ENCODE measurements at regions not wholly inside any gene's neighbourhood (a gene's known extent, or its start where the extent isn't known, plus 50 kb on each side); places are given as distances from the start of the nearest gene placed in this dataset.

DNA sequence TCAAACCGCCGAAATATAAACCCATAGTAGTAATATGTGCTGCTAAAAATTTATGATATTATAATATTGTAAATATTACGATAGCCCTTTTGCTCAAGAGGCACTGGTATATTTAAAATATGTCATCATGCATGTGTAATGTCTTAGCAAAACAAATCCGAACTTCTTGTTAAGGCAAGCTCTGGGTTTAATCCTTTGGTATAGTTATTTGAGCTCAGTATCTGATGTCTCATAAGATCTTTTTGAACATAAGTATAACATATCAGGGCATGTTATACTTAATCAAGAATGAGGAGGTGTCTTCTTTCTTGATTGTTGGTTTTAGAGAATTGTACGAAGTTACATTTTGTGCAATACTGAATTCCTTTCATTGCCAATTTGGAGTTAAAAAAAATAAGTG is 154.1 kb upstream of the CBLB start:
- no peaks in the 10 kb centered on the region for H3K4me1 ChIP-seq (ENCODE audit: control insufficient read depth in 1 of 2, insufficient read depth in 2 of 2, low read length in 2 of 2)
- no peak overlapping the region for H3K27ac ChIP-seq (ENCODE audit: low read length)
- no peaks in the 10 kb centered on the region for H3K27me3 ChIP-seq (ENCODE audit: low read depth, low read length)
- H3K36me3 ChIP-seq (ENCODE audit: control insufficient read depth in 1 of 2, insufficient read depth in 2 of 2, low read length in 2 of 2) = no peaks in the 10 kb centered on the region
- no peaks in the 10 kb centered on the region for H3K9me3 ChIP-seq (ENCODE audit: control insufficient read depth in 1 of 2, low read length in 2 of 2)
- no peak overlapping the region for H3K4me3 ChIP-seq (ENCODE audit: low read depth in 1 of 2, low read length in 2 of 2)

DNA sequence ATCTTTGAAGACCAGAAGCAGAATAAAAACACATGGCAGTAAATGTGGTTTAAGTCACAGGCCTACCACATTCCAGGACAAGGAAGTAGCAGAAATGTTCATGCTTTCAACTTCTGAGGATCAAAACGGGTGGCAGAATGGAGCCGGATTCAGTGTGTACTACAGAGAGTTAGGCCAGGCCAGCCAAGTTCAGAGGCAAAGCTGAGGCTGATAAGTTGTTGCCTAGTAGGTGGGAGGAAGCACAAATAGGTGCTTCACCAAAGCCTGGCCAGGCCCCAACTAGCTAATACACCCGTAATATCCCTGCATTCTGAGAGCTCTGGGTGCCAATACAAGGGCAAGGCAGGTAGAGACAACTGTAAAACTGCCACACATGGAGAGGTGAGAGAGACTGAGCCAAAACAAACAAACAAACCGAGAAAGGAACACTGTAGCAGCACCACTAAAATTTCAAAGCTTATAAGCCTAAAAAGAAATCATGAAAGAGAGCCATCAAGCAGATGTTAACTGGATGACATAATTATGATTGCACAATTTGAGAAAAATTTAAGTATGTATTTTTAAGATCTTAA is 156.4 kb upstream of the CBLB start:
- Histone ChIP-seq H3K36me3 (ENCODE audit: control insufficient read depth in 1 of 2, insufficient read depth in 2 of 2, low read length in 2 of 2) (no peaks in the 10 kb centered on the region), H3K27ac (ENCODE audit: low read length) (no peak overlapping the region), H3K4me3 (ENCODE audit: low read depth in 1 of 2, low read length in 2 of 2) (no peak overlapping the region), H3K27me3 (ENCODE audit: low read depth, low read length) (no peaks in the 10 kb centered on the region), H3K4me1 (ENCODE audit: control insufficient read depth in 1 of 2, insufficient read depth in 2 of 2, low read length in 2 of 2) (no peaks in the 10 kb centered on the region), H3K9me3 (ENCODE audit: control insufficient read depth in 1 of 2, low read length in 2 of 2) (no peaks in the 10 kb centered on the region)

DNA sequence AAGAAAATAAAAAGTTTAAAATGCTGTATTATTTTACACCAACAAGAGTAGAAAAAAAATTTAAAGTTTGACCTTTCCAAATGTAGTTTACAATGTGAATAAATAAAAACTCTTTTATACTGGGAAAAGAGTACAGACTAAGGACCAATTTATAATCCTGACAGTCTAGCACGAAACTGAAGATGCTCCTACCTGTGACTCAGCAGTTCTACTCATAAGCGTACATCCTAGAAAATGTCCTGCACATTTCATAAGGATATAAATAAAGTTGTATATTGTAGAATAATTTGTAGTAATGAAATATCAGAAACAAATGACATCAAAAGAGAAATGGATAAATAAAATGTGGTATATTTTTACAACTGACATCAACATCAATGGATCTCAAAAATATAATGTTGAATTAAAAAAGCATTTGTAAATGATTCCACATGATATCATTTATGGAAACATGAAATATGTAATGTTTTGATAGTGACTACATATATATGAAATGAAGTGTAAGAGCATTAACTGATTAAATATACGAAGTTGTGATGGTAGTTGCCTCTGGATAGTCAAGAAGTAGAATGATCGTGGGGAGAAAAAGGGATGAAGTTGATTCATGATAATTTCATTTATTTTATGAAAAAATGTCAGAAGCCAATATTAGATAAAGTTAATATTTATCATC is 161.3 kb upstream of the CBLB start:
- H3K9me3 ChIP-seq (ENCODE audit: control insufficient read depth in 1 of 2, low read length in 2 of 2) = no peaks in the 10 kb centered on the region

DNA sequence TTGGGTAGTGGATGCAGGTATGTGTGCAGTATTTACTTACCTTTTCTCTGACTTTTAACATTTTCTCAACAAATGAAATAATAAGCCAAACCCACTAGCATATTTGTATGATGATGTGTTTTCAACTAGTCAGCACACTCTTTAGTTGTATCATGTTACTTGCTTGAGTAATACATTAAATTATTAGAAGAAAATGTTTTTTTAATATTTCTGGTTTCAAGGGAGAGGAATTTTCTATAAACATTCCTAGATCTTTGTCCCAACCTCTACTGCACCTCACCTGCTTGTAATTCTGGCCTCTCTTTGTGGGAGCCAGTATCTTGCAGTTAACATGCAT is 161.8 kb upstream of the CBLB start:
- Histone ChIP-seq H3K27me3 (ENCODE audit: low read depth, low read length) (no peaks in the 10 kb centered on the region), H3K4me1 (ENCODE audit: control insufficient read depth in 1 of 2, insufficient read depth in 2 of 2, low read length in 2 of 2) (no peaks in the 10 kb centered on the region), H3K36me3 (ENCODE audit: control insufficient read depth in 1 of 2, insufficient read depth in 2 of 2, low read length in 2 of 2) (no peaks in the 10 kb centered on the region)

More for the DNA sequence above, 161.3 kb upstream of the CBLB start:
- Histone ChIP-seq H3K4me3 (ENCODE audit: low read depth in 1 of 2, low read length in 2 of 2) (no peak overlapping the region), H3K27ac (ENCODE audit: low read length) (no peak overlapping the region), H3K36me3 (ENCODE audit: control insufficient read depth in 1 of 2, insufficient read depth in 2 of 2, low read length in 2 of 2) (no peaks in the 10 kb centered on the region), H3K27me3 (ENCODE audit: low read depth, low read length) (no peaks in the 10 kb centered on the region), H3K4me1 (ENCODE audit: control insufficient read depth in 1 of 2, insufficient read depth in 2 of 2, low read length in 2 of 2) (no peaks in the 10 kb centered on the region)

DNA sequence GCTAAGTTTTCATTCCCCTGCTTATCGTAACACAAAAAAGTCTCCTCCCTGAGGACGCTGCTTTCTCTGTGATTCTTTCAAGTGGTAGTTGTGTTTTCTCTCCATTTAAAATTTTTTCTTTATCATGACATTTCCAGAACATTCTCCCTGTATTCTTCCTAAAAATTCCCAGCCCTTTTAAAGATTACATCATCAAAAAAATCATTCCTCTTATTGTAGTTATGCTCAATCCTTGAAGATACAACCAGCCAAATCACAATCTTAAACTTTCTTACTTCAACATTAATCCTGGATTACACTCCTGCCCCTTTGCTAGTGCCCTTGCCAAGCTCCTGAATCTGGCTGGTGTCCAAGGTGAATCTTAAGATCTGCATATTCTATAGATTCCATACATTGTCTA is 163.7 kb upstream of the CBLB start:
- Histone ChIP-seq H3K27ac (ENCODE audit: low read length) (no peak overlapping the region), H3K4me1 (ENCODE audit: control insufficient read depth in 1 of 2, insufficient read depth in 2 of 2, low read length in 2 of 2) (no peaks in the 10 kb centered on the region), H3K27me3 (ENCODE audit: low read depth, low read length) (no peaks in the 10 kb centered on the region), H3K4me3 (ENCODE audit: low read depth in 1 of 2, low read length in 2 of 2) (no peak overlapping the region), H3K9me3 (ENCODE audit: control insufficient read depth in 1 of 2, low read length in 2 of 2) (no peaks in the 10 kb centered on the region), H3K36me3 (ENCODE audit: control insufficient read depth in 1 of 2, insufficient read depth in 2 of 2, low read length in 2 of 2) (no peaks in the 10 kb centered on the region)

More for the DNA sequence above, 161.8 kb upstream of the CBLB start:
- no peak overlapping the region for H3K27ac ChIP-seq (ENCODE audit: low read length)
- H3K9me3 ChIP-seq (ENCODE audit: control insufficient read depth in 1 of 2, low read length in 2 of 2) = no peaks in the 10 kb centered on the region
- H3K4me3 ChIP-seq (ENCODE audit: low read depth in 1 of 2, low read length in 2 of 2) = no peak overlapping the region

DNA sequence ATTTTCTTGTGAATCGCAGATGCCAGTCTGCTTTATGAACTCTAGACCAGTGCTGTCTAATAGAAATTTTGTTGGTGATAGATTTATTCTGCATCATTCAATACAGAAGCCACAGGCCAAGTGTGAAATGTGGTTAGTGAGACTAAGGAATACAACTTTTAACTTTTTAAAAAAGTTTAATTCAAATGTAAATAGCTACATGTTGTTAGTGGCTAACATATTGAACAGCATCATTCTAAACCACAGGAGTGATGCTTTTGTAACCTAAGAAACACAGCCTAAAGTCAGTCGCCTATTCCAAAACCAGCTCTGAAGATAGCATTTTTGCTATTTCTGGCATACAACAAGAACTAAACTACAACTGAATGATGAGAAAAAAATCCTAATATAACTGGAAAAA is 164.8 kb upstream of the CBLB start:
- Histone ChIP-seq H3K27ac (ENCODE audit: low read length) (no peak overlapping the region), H3K9me3 (ENCODE audit: control insufficient read depth in 1 of 2, low read length in 2 of 2) (no peaks in the 10 kb centered on the region)

DNA sequence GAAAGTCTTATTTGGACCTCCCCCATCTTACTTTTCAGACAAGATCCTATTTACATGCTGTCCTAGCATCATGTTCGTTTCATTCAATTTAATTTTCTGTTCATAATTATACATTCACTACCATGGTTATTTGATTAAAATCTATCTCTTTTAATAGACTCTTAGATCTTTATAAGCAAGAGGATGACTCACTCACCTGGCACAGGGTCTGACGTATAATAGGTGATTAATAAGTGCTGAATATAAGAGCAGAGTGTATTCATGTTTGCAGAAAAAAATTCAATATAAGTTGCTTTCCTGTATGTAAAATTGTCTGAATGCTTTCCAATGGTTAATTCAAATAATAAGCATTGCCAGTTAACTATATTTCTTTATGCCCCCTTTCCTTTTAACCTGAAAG is 165.5 kb upstream of the CBLB start:
- Histone ChIP-seq H3K4me3 (ENCODE audit: low read depth in 1 of 2, low read length in 2 of 2) (no peak overlapping the region), H3K36me3 (ENCODE audit: control insufficient read depth in 1 of 2, insufficient read depth in 2 of 2, low read length in 2 of 2) (no peaks in the 10 kb centered on the region), H3K27me3 (ENCODE audit: low read depth, low read length) (no peaks in the 10 kb centered on the region), H3K4me1 (ENCODE audit: control insufficient read depth in 1 of 2, insufficient read depth in 2 of 2, low read length in 2 of 2) (no peaks in the 10 kb centered on the region), H3K27ac (ENCODE audit: low read length) (no peak overlapping the region), H3K9me3 (ENCODE audit: control insufficient read depth in 1 of 2, low read length in 2 of 2) (peaks cover 0 to 1% of the 10 kb centered on the region in 2 donors)

More for the DNA sequence above, 164.8 kb upstream of the CBLB start:
- no peak overlapping the region for H3K4me3 ChIP-seq (ENCODE audit: low read depth in 1 of 2, low read length in 2 of 2)
- H3K4me1 ChIP-seq (ENCODE audit: control insufficient read depth in 1 of 2, insufficient read depth in 2 of 2, low read length in 2 of 2) = no peaks in the 10 kb centered on the region
- H3K27me3 ChIP-seq (ENCODE audit: low read depth, low read length) = no peaks in the 10 kb centered on the region
- no peaks in the 10 kb centered on the region for H3K36me3 ChIP-seq (ENCODE audit: control insufficient read depth in 1 of 2, insufficient read depth in 2 of 2, low read length in 2 of 2)

DNA sequence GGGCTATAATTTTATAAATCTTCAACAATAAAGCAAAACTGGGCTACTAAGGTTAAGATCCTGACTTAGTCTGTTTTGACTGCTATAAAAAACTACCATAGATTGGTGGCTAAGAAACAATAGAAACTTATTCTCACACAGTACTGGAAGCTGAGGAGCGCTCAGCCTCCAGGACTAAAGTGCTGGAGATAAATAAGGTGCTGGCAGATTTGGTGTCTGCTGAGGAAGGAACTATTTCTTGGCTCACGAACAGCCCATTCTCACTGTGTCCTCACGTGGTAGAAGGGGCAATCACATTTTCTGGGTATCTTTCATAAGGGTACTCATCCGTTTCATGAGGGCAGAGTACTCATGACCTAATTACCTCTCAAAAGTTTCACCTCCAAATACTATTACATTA is 166.8 kb upstream of the CBLB start:
- no peaks in the 10 kb centered on the region for H3K36me3 ChIP-seq (ENCODE audit: control insufficient read depth in 1 of 2, insufficient read depth in 2 of 2, low read length in 2 of 2)
- no peak overlapping the region for H3K27ac ChIP-seq (ENCODE audit: low read length)
- H3K27me3 ChIP-seq (ENCODE audit: low read depth, low read length) = no peaks in the 10 kb centered on the region
- H3K4me3 ChIP-seq (ENCODE audit: low read depth in 1 of 2, low read length in 2 of 2) = no peak overlapping the region
- H3K9me3 ChIP-seq (ENCODE audit: control insufficient read depth in 1 of 2, low read length in 2 of 2) = peaks cover 0 to 7% of the 10 kb centered on the region in 2 donors
- no peaks in the 10 kb centered on the region for H3K4me1 ChIP-seq (ENCODE audit: control insufficient read depth in 1 of 2, insufficient read depth in 2 of 2, low read length in 2 of 2)

DNA sequence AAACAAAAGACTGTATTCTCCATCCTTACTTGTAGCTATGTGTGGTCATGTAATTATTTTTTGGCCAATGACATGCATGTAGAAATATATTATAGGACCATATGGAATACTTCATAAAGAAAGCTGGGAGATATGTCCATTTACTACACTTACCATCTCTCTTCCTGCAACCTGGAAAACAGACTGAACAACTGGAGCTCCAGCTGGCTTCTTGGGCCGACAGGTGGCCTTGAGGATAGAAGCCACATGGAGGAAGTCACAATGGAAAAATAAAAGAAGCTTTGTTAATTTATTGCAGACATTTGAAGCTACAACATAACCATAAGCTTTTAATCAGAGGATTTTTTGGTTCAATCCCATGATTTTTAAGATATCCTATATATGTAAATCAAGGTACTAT is 167.9 kb upstream of the CBLB start:
- Histone ChIP-seq H3K4me1 (ENCODE audit: control insufficient read depth in 1 of 2, insufficient read depth in 2 of 2, low read length in 2 of 2) (no peaks in the 10 kb centered on the region), H3K36me3 (ENCODE audit: control insufficient read depth in 1 of 2, insufficient read depth in 2 of 2, low read length in 2 of 2) (no peaks in the 10 kb centered on the region), H3K9me3 (ENCODE audit: control insufficient read depth in 1 of 2, low read length in 2 of 2) (peaks cover 0 to 7% of the 10 kb centered on the region in 2 donors), H3K27me3 (ENCODE audit: low read depth, low read length) (no peaks in the 10 kb centered on the region), H3K4me3 (ENCODE audit: low read depth in 1 of 2, low read length in 2 of 2) (no peak overlapping the region), H3K27ac (ENCODE audit: low read length) (no peak overlapping the region)

DNA sequence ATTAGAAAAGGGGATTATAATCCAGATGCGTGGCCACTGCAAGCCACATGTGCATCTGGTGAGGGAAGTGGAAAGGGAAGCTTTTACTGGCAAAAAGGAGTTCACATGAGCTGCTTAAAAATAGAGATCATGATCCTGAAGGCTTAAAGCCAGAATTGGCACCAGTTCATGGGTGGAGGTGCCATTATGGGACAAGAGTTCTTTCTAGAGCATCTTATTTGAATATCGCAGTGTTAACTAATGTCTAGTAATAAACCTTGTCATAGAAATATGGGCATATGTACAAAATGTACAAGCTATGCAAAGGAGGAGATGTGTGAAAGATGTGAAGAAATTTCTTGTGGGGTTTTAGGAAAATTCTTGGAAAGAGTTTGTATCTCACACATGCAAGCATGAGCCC is 178.4 kb upstream of the CBLB start:
- Histone ChIP-seq H3K4me1 (ENCODE audit: control insufficient read depth in 1 of 2, insufficient read depth in 2 of 2, low read length in 2 of 2) (no peaks in the 10 kb centered on the region), H3K27me3 (ENCODE audit: low read depth, low read length) (no peaks in the 10 kb centered on the region), H3K27ac (ENCODE audit: low read length) (no peak overlapping the region), H3K4me3 (ENCODE audit: low read depth in 1 of 2, low read length in 2 of 2) (no peak overlapping the region), H3K9me3 (ENCODE audit: control insufficient read depth in 1 of 2, low read length in 2 of 2) (no peaks in the 10 kb centered on the region), H3K36me3 (ENCODE audit: control insufficient read depth in 1 of 2, insufficient read depth in 2 of 2, low read length in 2 of 2) (no peaks in the 10 kb centered on the region)

DNA sequence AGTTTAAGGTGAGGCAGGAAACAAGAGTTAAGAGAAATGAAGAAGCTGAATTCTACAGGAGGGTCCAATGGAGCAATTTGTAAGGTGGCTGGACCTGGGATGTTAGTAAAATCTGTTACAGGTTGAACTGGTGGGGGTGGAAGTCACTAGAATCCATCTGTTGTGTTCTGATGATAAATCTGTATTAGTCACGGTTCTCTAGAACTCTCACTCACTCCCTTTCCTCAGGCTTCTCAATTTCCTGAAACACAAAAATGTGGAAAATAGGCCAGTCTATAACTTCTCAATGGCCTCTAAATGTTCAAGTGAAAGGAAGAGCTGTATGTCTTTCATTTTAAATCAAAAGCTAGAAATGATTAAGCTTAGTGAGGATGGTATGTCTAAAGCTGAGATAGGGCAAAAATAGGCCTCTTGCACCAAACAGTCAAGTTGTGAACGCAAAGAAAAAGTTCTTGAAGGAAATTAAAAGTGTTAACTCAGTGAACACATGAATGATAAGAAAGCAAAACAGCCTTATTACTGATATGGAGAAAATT is 180.2 kb upstream of the CBLB start:
- H3K4me1 ChIP-seq (ENCODE audit: control insufficient read depth in 1 of 2, insufficient read depth in 2 of 2, low read length in 2 of 2) = no peaks in the 10 kb centered on the region
- no peaks in the 10 kb centered on the region for H3K27me3 ChIP-seq (ENCODE audit: low read depth, low read length)
- no peaks in the 10 kb centered on the region for H3K36me3 ChIP-seq (ENCODE audit: control insufficient read depth in 1 of 2, insufficient read depth in 2 of 2, low read length in 2 of 2)
- H3K27ac ChIP-seq (ENCODE audit: low read length) = no peak overlapping the region
- H3K9me3 ChIP-seq (ENCODE audit: control insufficient read depth in 1 of 2, low read length in 2 of 2) = no peaks in the 10 kb centered on the region
- H3K4me3 ChIP-seq (ENCODE audit: low read depth in 1 of 2, low read length in 2 of 2) = no peak overlapping the region

DNA sequence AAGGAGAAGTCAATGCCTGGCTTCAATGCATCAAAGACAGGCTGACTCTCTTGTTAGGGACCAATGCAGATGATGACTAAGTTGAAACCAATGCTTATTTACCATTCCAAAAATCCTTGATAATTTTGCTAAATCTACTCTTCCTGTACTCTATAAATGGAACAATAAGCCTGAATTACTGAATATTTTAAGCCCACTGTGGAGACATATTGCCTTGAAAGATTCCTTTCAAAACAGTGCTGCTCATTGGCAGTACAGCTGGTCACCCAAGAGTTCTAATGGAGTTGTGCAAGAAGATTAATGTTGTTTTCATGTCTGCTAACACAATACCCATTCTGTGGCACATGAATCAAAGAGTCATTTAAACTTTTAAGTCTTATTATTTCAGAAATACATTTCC is 181.0 kb upstream of the CBLB start:
- Histone ChIP-seq H3K4me3 (ENCODE audit: low read depth in 1 of 2, low read length in 2 of 2) (no peak overlapping the region), H3K9me3 (ENCODE audit: control insufficient read depth in 1 of 2, low read length in 2 of 2) (no peaks in the 10 kb centered on the region), H3K36me3 (ENCODE audit: control insufficient read depth in 1 of 2, insufficient read depth in 2 of 2, low read length in 2 of 2) (no peaks in the 10 kb centered on the region), H3K4me1 (ENCODE audit: control insufficient read depth in 1 of 2, insufficient read depth in 2 of 2, low read length in 2 of 2) (no peaks in the 10 kb centered on the region), H3K27ac (ENCODE audit: low read length) (no peak overlapping the region), H3K27me3 (ENCODE audit: low read depth, low read length) (no peaks in the 10 kb centered on the region)
